T-helper 17 cell (primary cell): ENCODE measurements at regions not wholly inside any gene's neighbourhood (a gene's known extent, or its start where the extent isn't known, plus 50 kb on each side); places are given as distances from the start of the nearest gene placed in this dataset.

Experiments used
- ATAC-seq: fragments of 150-1000 bp; cut with Tn5 transposase; 2 replicates; pipeline ENCODE4 v1.10.0; 2021; ENCODE audit warnings: mild to moderate bottlenecking, moderate library complexity
- DNase-seq, 3 donors: peaks; one replicate each; pipeline versions ENCODE4 v3.0.0 to v3.0.0-alpha.2; 2020 to 2021
- H3K9me3 ChIP-seq: one replicate; pipeline ENCODE4 v1.7.0; 2013; ENCODE audit warnings: low read length, mild to moderate bottlenecking; ENCODE audit not compliant: control insufficient read depth, poor library complexity, severe bottlenecking
- H3K27ac Mint-ChIP-seq: one replicate; pipeline ENCODE4 v1.8.0; 2022; ENCODE audit warnings: mild to moderate bottlenecking, moderate library complexity, mixed read lengths
- H3K27me3 Mint-ChIP-seq: one replicate; pipeline ENCODE4 v1.8.0; 2022; ENCODE audit warnings: mixed read lengths
- H3K36me3 Mint-ChIP-seq: one replicate; pipeline ENCODE4 v1.8.0; 2022; ENCODE audit warnings: low read depth, mixed read lengths
- H3K4me1 Mint-ChIP-seq: one replicate; pipeline ENCODE4 v1.8.0; 2022; ENCODE audit warnings: mild to moderate bottlenecking, mixed read lengths
- H3K4me3 Mint-ChIP-seq: one replicate; pipeline ENCODE4 v1.8.0; 2022; ENCODE audit warnings: mild to moderate bottlenecking, moderate library complexity, mixed read lengths

DNA sequence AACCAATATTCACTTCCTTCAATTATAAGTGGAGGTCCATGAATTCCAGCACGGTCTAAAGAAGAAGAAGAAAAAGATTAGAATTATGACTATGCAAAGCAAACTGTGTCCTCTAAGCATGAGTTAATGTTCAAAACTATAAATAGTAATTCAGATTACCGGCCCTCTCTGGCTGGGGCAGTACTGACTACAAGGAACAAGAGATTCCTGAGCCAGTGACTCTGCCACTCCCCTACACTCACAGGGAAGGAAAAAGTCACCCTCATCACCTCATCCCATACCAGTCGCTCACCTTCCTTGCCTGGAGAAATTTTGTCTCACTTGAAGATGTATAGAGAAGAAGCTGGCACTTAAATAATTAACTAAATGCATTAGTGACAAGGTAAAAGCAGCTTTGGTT lies 56.5 kb upstream of the CD302 start:
- peaks cover 15% of the 10 kb centered on the region for H3K36me3 Mint-ChIP-seq
- no peak overlapping the region for H3K27ac Mint-ChIP-seq
- no peak for DNase-seq

DNA sequence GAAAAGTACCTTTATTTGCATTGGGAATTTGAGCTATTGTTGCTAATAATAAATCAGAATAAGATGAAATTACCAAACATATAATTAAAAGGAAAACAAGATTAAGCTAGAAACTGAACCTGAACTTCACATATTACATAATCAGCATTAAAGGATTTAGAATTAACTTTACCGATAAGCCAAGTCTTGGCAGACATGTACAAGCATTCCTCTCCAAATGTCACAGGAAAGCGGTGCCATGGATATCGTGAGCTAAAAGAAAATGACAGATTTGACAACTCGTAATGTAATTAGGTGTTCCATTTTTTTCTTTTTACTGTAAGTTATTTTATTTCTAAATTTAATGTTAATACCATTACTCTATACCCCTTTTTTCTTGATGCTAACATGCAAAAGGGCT lies 55.1 kb upstream of the CD302 start:
- H3K27ac Mint-ChIP-seq = no peak overlapping the region
- H3K9me3 ChIP-seq = no peaks in the 10 kb centered on the region
- peaks cover 2% of the 10 kb centered on the region for H3K4me1 Mint-ChIP-seq
- no peak overlapping the region for H3K4me3 Mint-ChIP-seq
- ATAC-seq (no peak), DNase-seq (no peak)
- H3K27me3 Mint-ChIP-seq = no peaks in the 10 kb centered on the region
- peaks cover 18% of the 10 kb centered on the region for H3K36me3 Mint-ChIP-seq

More for the DNA sequence above, 56.5 kb upstream of the CD302 start:
- Mint-ChIP-seq H3K4me1 (peaks cover 2% of the 10 kb centered on the region), H3K4me3 (no peak overlapping the region), H3K27me3 (no peaks in the 10 kb centered on the region)
- no peak for ATAC-seq
- no peaks in the 10 kb centered on the region for H3K9me3 ChIP-seq

DNA sequence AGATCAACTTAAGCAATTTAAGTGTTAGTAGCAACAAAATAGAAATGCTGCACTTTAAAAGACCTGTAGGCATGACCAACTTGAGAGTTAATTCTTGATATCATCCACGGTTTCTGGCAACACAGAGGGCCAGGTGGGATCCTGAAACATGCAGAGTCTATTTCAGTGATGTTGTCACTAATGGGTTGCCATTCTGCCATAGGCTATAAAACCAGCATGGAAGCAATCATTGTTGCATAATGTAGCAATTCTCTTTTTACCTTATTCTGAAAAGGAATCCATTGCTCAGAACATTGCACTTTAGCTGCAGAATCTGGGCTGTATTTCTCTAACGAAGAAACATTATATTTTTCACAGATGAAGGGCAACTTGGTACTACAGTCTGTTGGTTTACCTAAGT lies 53.9 kb upstream of the CD302 start:
- no peak for DNase-seq
- H3K9me3 ChIP-seq = no peaks in the 10 kb centered on the region
- Mint-ChIP-seq H3K27me3 (no peaks in the 10 kb centered on the region), H3K36me3 (peaks cover 18% of the 10 kb centered on the region), H3K27ac (no peak overlapping the region), H3K4me3 (no peak overlapping the region), H3K4me1 (peaks cover 3% of the 10 kb centered on the region)
- no peak for ATAC-seq

DNA sequence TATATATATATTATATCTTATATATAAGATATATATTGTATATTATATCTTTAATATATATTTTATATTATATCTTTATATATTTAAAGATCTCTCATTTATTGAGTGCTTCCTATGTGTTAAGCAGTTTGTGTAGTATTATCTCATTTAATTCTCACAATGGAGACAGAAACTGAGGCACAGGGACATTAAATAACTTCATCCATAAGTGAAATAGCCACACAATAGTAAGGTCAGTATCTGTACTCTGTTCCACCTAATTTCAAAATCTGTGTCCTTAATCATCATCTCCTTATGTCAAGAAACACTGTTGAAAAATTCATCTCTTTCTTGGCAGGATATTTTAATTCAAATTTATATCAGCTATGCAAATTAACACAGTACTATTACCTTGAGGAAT lies 52.8 kb upstream of the CD302 start:
- no peaks in the 10 kb centered on the region for H3K9me3 ChIP-seq
- peaks cover 3% of the 10 kb centered on the region for H3K4me1 Mint-ChIP-seq
- peaks cover 16% of the 10 kb centered on the region for H3K36me3 Mint-ChIP-seq
- H3K27me3 Mint-ChIP-seq = no peaks in the 10 kb centered on the region
- ATAC-seq = no peak
- H3K4me3 Mint-ChIP-seq = no peak overlapping the region
- DNase-seq = no peak
- no peak overlapping the region for H3K27ac Mint-ChIP-seq

- no peak for DNase-seq
- H3K4me1 Mint-ChIP-seq = peaks cover 3% of the 10 kb centered on the region
- H3K36me3 Mint-ChIP-seq = peaks cover 15% of the 10 kb centered on the region
Observed at GRCh38 chr2:159849160-159849813, 51.3 kb upstream of the CD302 start.

More at GRCh38 chr2:159849160-159849813, 51.3 kb upstream of the CD302 start:
- Mint-ChIP-seq H3K27ac (no peak overlapping the region), H3K27me3 (no peaks in the 10 kb centered on the region), H3K4me3 (no peak overlapping the region)
- no peak for ATAC-seq
- no peaks in the 10 kb centered on the region for H3K9me3 ChIP-seq
